ENCODE measurements at regions not wholly inside any gene's neighbourhood (a gene's known extent, or its start where the extent isn't known, plus 50 kb on each side); places are given as distances from the start of the nearest gene placed in this dataset.

GRCh38 chr7:153398789-153399553 lies 639.4 kb downstream of the ACTR3B start:
- DNase-seq (ENCODE audit: low read depth) = no peak
- TF ChIP-seq, protein P1, sequence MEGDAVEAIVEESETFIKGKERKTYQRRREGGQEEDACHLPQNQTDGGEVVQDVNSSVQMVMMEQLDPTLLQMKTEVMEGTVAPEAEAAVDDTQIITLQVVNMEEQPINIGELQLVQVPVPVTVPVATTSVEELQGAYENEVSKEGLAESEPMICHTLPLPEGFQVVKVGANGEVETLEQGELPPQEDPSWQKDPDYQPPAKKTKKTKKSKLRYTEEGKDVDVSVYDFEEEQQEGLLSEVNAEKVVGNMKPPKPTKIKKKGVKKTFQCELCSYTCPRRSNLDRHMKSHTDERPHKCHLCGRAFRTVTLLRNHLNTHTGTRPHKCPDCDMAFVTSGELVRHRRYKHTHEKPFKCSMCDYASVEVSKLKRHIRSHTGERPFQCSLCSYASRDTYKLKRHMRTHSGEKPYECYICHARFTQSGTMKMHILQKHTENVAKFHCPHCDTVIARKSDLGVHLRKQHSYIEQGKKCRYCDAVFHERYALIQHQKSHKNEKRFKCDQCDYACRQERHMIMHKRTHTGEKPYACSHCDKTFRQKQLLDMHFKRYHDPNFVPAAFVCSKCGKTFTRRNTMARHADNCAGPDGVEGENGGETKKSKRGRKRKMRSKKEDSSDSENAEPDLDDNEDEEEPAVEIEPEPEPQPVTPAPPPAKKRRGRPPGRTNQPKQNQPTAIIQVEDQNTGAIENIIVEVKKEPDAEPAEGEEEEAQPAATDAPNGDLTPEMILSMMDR (IDR thresholded peaks at IDR 0.05; ENCODE audit: insufficient read depth, low read depth, low read length) = no peak
- Histone ChIP-seq H3K36me3 (ENCODE audit: control insufficient read depth, insufficient read depth, low read length) (no peaks in the 10 kb centered on the region), H3K27me3 (ENCODE audit: control insufficient read depth, insufficient read depth, low read length) (no peaks in the 10 kb centered on the region), H3K4me3 (ENCODE audit: low read depth, low read length) (no peak overlapping the region)
- ChIA-PET CTCF (no interaction called here), POLR2A (no interaction called here)

DNA sequence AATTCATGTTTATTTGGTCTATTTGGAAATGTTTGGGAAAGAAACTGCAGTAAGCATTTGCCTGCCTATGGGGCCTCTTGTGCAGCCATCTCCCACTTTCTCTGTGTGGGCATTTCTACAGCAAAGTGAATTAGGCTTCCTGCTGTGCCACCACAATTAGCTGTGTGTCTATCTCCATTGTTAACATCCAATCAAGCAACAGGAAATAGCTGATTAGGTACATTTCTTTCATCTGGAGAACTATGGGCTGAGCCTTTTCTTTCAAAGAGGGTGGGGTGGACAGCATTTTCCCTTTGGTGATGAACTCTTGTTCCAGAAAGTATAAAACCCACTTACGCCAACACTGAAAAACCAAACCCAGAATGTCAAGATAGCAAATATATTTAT lies 640.0 kb downstream of the ACTR3B start:
- H3K36me3 ChIP-seq (ENCODE audit: control insufficient read depth, insufficient read depth, low read length) = no peaks in the 10 kb centered on the region
- no peak overlapping the region for H3K4me3 ChIP-seq (ENCODE audit: low read depth, low read length)
- DNase-seq (ENCODE audit: low read depth) = no peak
- H3K27me3 ChIP-seq (ENCODE audit: control insufficient read depth, insufficient read depth, low read length) = no peaks in the 10 kb centered on the region
- CTCF ChIA-PET = no interaction called here
- TF ChIP-seq, protein P1 (IDR thresholded peaks at IDR 0.05; ENCODE audit: insufficient read depth, low read depth, low read length) = no peak
- POLR2A ChIA-PET = no interaction called here

DNA sequence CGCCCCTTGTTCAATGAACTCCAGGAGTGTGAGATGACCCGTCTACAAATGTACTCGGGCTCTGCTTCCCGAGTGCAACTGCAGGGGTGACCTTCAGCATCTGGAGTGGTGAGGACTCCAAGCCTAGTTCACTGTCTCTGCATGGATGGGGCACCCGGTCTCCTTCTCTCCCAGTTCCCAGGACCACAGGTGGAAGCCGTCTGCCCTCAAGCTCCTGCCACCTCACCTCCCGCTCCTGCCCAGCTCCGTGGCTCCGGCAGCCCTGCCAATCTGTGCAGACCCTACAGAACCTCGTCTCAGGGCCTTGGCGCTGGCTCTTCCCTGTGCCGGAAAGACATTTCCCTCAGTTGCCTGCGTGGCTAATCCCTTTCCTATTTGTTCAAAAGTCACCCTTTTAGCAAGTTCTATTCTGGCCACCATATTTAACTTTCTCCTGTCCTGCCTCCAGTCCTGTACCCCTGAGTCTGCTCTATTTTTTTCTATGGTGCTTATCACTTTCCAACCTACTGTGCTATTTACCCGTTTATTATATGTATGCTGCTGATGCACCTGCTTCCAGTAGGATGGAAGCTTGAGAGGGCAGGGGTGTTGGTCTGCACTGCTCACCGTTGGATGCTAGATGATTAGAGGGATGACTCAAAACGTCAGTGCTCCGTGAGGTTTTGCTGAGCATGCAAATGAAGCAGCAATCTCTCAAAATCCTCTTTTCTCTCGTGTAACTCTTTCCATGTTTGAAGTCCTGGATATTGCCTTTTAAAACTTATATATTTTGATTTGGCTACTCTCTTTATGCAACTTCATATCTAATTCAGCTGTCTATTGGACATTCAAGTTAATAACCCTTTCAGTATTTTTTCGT lies 641.4 kb downstream of the ACTR3B start:
- Histone ChIP-seq H3K4me3 (ENCODE audit: low read depth, low read length) (no peak overlapping the region), H3K27me3 (ENCODE audit: control insufficient read depth, insufficient read depth, low read length) (no peaks in the 10 kb centered on the region), H3K36me3 (ENCODE audit: control insufficient read depth, insufficient read depth, low read length) (no peaks in the 10 kb centered on the region)
- TF ChIP-seq, protein P1 (IDR thresholded peaks at IDR 0.05; ENCODE audit: insufficient read depth, low read depth, low read length) = no peak
- CTCF ChIA-PET = no interaction called here
- DNase-seq (ENCODE audit: low read depth) = no peak
- POLR2A ChIA-PET = no interaction called here

GRCh38 chr7:153401795-153402720 lies 642.5 kb downstream of the ACTR3B start:
- no peaks in the 10 kb centered on the region for H3K36me3 ChIP-seq (ENCODE audit: control insufficient read depth, insufficient read depth, low read length)
- no peak overlapping the region for H3K4me3 ChIP-seq (ENCODE audit: low read depth, low read length)
- CTCF ChIA-PET = no interaction called here
- TF ChIP-seq, protein P1 (IDR thresholded peaks at IDR 0.05; ENCODE audit: insufficient read depth, low read depth, low read length) = no peak
- no peaks in the 10 kb centered on the region for H3K27me3 ChIP-seq (ENCODE audit: control insufficient read depth, insufficient read depth, low read length)
- POLR2A ChIA-PET = no interaction called here
- no peak for DNase-seq (ENCODE audit: low read depth)

Measured in BJ (cell line).